ENCODE measurements at regions not wholly inside any gene's neighbourhood (a gene's known extent, or its start where the extent isn't known, plus 50 kb on each side); places are given as distances from the start of the nearest gene placed in this dataset.

GRCh38 chr7:91608606-91609005 lies 271.9 kb downstream of the MTERF1 start:
- CTCF ChIA-PET = no interaction called here
- Histone ChIP-seq H3K27me3 (replicated peaks in 1 of 4; ENCODE audit: control extremely low read depth in 1 of 4, control insufficient read depth in 3 of 4, insufficient read depth in 4 of 4, low read length in 3 of 4) (no peaks in the 10 kb centered on the region), H2AFZ (ENCODE audit: insufficient read depth, low read depth, low read length, poor library complexity, severe bottlenecking) (no peak overlapping the region), H4K20me1 (ENCODE audit: control insufficient read depth, insufficient read depth, low read length, poor library complexity, severe bottlenecking) (no peaks in the 10 kb centered on the region), H3K9ac (ENCODE audit: low read length) (no peak overlapping the region), H3K9me3 (ENCODE audit: control extremely low read depth in 1 of 3, control insufficient read depth in 2 of 3, insufficient read depth in 1 of 3, low read length in 2 of 3) (peaks cover 0 to 3% (median 0%) of the 10 kb centered on the region in 3 donors), H3K4me3 (ENCODE audit: control extremely low read depth in 1 of 5, extremely low read depth in 1 of 5, insufficient read depth in 1 of 5, low read depth in 2 of 5, low read length in 4 of 5) (no peak overlapping the region), H3K79me2 (ENCODE audit: control insufficient read depth, insufficient read depth, low read length) (no peaks in the 10 kb centered on the region), H3K4me2 (replicated peaks; ENCODE audit: low read depth, low read length, poor library complexity, severe bottlenecking) (no peak overlapping the region), H3K4me1 (ENCODE audit: control insufficient read depth in 2 of 2, insufficient read depth in 2 of 2, low read length in 2 of 2) (no peaks in the 10 kb centered on the region), H3K36me3 (replicated peaks in 1 of 2; ENCODE audit: control extremely low read depth in 1 of 2, control insufficient read depth in 1 of 2, extremely low read depth in 1 of 2, insufficient read depth in 2 of 2, low read length in 1 of 2) (no peaks in the 10 kb centered on the region), H3K27ac (ENCODE audit: low read length in 2 of 2) (no peak overlapping the region)
- peaks cover 6% of the 10 kb centered on the region for H3K9me3 Mint-ChIP-seq (ENCODE audit: insufficient read depth)
- no peak for DNase-seq
- H3K27ac Mint-ChIP-seq = no peak overlapping the region
- WGBS (ENCODE audit: insufficient coverage) = no CpG with 5 or more reads among the region's 2 CpGs
- intact Hi-C loops (cut with micrococcal nuclease) = no loop called here
- no peak overlapping the region for H3K4me3 Mint-ChIP-seq
- no peak for TF ChIP-seq EZH2 (IDR thresholded peaks at IDR 0.05; ENCODE audit: borderline replicate concordance, insufficient read depth, low read depth, low read length, poor library complexity, severe bottlenecking)
- TF ChIP-seq CTCF (IDR thresholded peaks at IDR 0.05) = no peak
- peaks cover 12% of the 10 kb centered on the region for H3K27me3 Mint-ChIP-seq
- POLR2A ChIA-PET = no interaction called here
- no peaks in the 10 kb centered on the region for H3K4me1 Mint-ChIP-seq
- ATAC-seq (ENCODE audit: low read depth) = no peak

- no peaks in the 10 kb centered on the region for H3K27me3 ChIP-seq (replicated peaks in 1 of 4; ENCODE audit: control extremely low read depth in 1 of 4, control insufficient read depth in 3 of 4, insufficient read depth in 4 of 4, low read length in 3 of 4)
- no peaks in the 10 kb centered on the region for H4K20me1 ChIP-seq (ENCODE audit: control insufficient read depth, insufficient read depth, low read length, poor library complexity, severe bottlenecking)
- ATAC-seq (ENCODE audit: low read depth) (no peak), DNase-seq (no peak)
- intact Hi-C loops (cut with micrococcal nuclease) = no loop called here
- no peak overlapping the region for H3K9ac ChIP-seq (ENCODE audit: low read length)
- H3K79me2 ChIP-seq (ENCODE audit: control insufficient read depth, insufficient read depth, low read length) = no peaks in the 10 kb centered on the region
- H3K9me3 Mint-ChIP-seq (ENCODE audit: insufficient read depth) = peaks cover 6% of the 10 kb centered on the region
- no peak overlapping the region for H3K4me3 Mint-ChIP-seq
- TF ChIP-seq EZH2 (IDR thresholded peaks at IDR 0.05; ENCODE audit: borderline replicate concordance, insufficient read depth, low read depth, low read length, poor library complexity, severe bottlenecking) = no peak
- TF ChIP-seq CTCF (IDR thresholded peaks at IDR 0.05) = no peak
- no peaks in the 10 kb centered on the region for H3K36me3 ChIP-seq (replicated peaks in 1 of 2; ENCODE audit: control extremely low read depth in 1 of 2, control insufficient read depth in 1 of 2, extremely low read depth in 1 of 2, insufficient read depth in 2 of 2, low read length in 1 of 2)
- no peak overlapping the region for H2AFZ ChIP-seq (ENCODE audit: insufficient read depth, low read depth, low read length, poor library complexity, severe bottlenecking)
- no peaks in the 10 kb centered on the region for H3K4me1 ChIP-seq (ENCODE audit: control insufficient read depth in 2 of 2, insufficient read depth in 2 of 2, low read length in 2 of 2)
- ChIA-PET CTCF (no interaction called here), POLR2A (no interaction called here)
- peaks cover 0 to 3% (median 0%) of the 10 kb centered on the region in 3 donors for H3K9me3 ChIP-seq (ENCODE audit: control extremely low read depth in 1 of 3, control insufficient read depth in 2 of 3, insufficient read depth in 1 of 3, low read length in 2 of 3)
- no peaks in the 10 kb centered on the region for H3K4me1 Mint-ChIP-seq
- H3K27me3 Mint-ChIP-seq = peaks cover 12% of the 10 kb centered on the region
- no peak overlapping the region for H3K27ac ChIP-seq (ENCODE audit: low read length in 2 of 2)
- no peak overlapping the region for H3K4me3 ChIP-seq (ENCODE audit: control extremely low read depth in 1 of 5, extremely low read depth in 1 of 5, insufficient read depth in 1 of 5, low read depth in 2 of 5, low read length in 4 of 5)
- no peak overlapping the region for H3K27ac Mint-ChIP-seq
- H3K4me2 ChIP-seq (replicated peaks; ENCODE audit: low read depth, low read length, poor library complexity, severe bottlenecking) = no peak overlapping the region
Measured at GRCh38 chr7:91609525-91609924, 271.0 kb downstream of the MTERF1 start.
